ENCODE measurements at regions not wholly inside any gene's neighbourhood (a gene's known extent, or its start where the extent isn't known, plus 50 kb on each side); places are given as distances from the start of the nearest gene placed in this dataset.

- TF ChIP-seq CTCF (IDR thresholded peaks at IDR 0.05) = no peak
- no peak for TF ChIP-seq POLR2A (IDR thresholded peaks at IDR 0.05)
Observed at GRCh38 chr15:70504988-70505387, 258.4 kb downstream of the UACA start.
